Caco-2 (cell line): ENCODE measurements at regions not wholly inside any gene's neighbourhood (a gene's known extent, or its start where the extent isn't known, plus 50 kb on each side); places are given as distances from the start of the nearest gene placed in this dataset.

Experiments
- BruUV-seq: library from RNA; stranded (reverse); fragments of 400-500 nt; replicated peaks from 2 replicates; lab custom pipeline; 2021; lab: Mats Ljungman, UMichigan
- CTCF ChIA-PET: fragments of 300-600 bp; sonication (Branson Sonifier 250); formaldehyde crosslinking; loops from one replicate; lab custom pipeline; 2022; ENCODE audit warnings: antibody characterized with exemption; lab: Charles Lee
- POLR2A ChIA-PET: fragments of 300-600 bp; sonication (Branson Sonifier 250); formaldehyde crosslinking; loops from one replicate; lab custom pipeline; 2022; ENCODE audit warnings: antibody characterized with exemption; lab: Charles Lee
- DNase-seq, 2 experiments: peaks; one replicate each; pipeline versions ENCODE4 v3.0.0 to v3.0.0-alpha.2; 2020 to 2022
- H3K27me3 ChIP-seq: replicated peaks from 2 replicates; pipeline ENCODE4 v1.6.0; 2011; ENCODE audit warnings: low read length; ENCODE audit not compliant: control insufficient read depth, insufficient read depth
- H3K36me3 ChIP-seq: 2 replicates; pipeline ENCODE4 v1.5.1; 2011; ENCODE audit warnings: low read length; ENCODE audit not compliant: control insufficient read depth, insufficient read depth
- H3K4me1 ChIP-seq: fragments of 250-450 bp; sonication (Bioruptor Pico); 2 replicates; pipeline ENCODE4 v1.5.1; 2020; ENCODE audit warnings: mild to moderate bottlenecking
- H3K4me3 ChIP-seq: 2 replicates; pipeline ENCODE4 v1.5.1; 2011; ENCODE audit warnings: low read depth, mild to moderate bottlenecking, control low read depth, low read length
- H3K9me3 ChIP-seq: fragments of 250-450 bp; sonication (Bioruptor Pico); 2 replicates; pipeline ENCODE4 v1.5.1; 2020; ENCODE audit warnings: mild to moderate bottlenecking, moderate library complexity
- H3K27ac Mint-ChIP-seq: one replicate; pipeline ENCODE4 v1.8.0; 2022; ENCODE audit warnings: mixed read lengths; ENCODE audit not compliant: unreplicated experiment
- H3K27me3 Mint-ChIP-seq: one replicate; pipeline ENCODE4 v1.8.0; 2022; ENCODE audit warnings: mixed read lengths; ENCODE audit not compliant: insufficient read depth, unreplicated experiment
- H3K36me3 Mint-ChIP-seq: one replicate; pipeline ENCODE4 v1.8.0; 2022; ENCODE audit warnings: mild to moderate bottlenecking, mixed read lengths; ENCODE audit not compliant: insufficient read depth, unreplicated experiment
- H3K4me1 Mint-ChIP-seq: one replicate; pipeline ENCODE4 v1.8.0; 2022; ENCODE audit warnings: low read depth, mixed read lengths; ENCODE audit not compliant: unreplicated experiment
- H3K4me3 Mint-ChIP-seq: one replicate; pipeline ENCODE4 v1.8.0; 2022; ENCODE audit warnings: mild to moderate bottlenecking, moderate library complexity, mixed read lengths; ENCODE audit not compliant: unreplicated experiment
- H3K9me3 Mint-ChIP-seq: one replicate; pipeline ENCODE4 v1.8.0; 2022; ENCODE audit warnings: mixed read lengths; ENCODE audit not compliant: unreplicated experiment
- intact Hi-C: fragments of 100-400 bp; cut with micrococcal nuclease; formaldehyde crosslinking; loops from one replicate; pipeline ENCODE4 v1.10.0; 2022; ENCODE audit not compliant: unreplicated experiment
- TF ChIP-seq, protein P1 (sequence below), 2 experiments: fragments of 200-600 bp in 1 of 2; IDR thresholded peaks; 1 replicate in 1 of 2; 2 replicates in 1 of 2; pipeline versions ENCODE4 v1.5.1 to v1.8.0; 2011 to 2022; ENCODE audit warnings: antibody characterized with exemption in 1 of 2, control low read depth in 1 of 2, inconsistent platforms in 1 of 2, low read depth in 1 of 2, low read length in 1 of 2, mild to moderate bottlenecking in 1 of 2, moderate library complexity in 1 of 2; ENCODE audit not compliant: insufficient read depth in 1 of 2, severe bottlenecking in 1 of 2, unreplicated experiment in 1 of 2

- H3K27me3 ChIP-seq, result no peaks in the 10 kb centered on the region
- POLR2A ChIA-PET, result no interaction called here
Measured at GRCh38 chr2:147293991-147294824, 550.6 kb upstream of the ACVR2A start.

GRCh38 chr2:147288131-147288530 is 556.7 kb upstream of the ACVR2A start:
- ChIA-PET CTCF (no interaction called here), POLR2A (no interaction called here)
- Mint-ChIP-seq H3K9me3 (no peaks in the 10 kb centered on the region), H3K36me3 (peaks cover 4% of the 10 kb centered on the region), H3K27ac (no peak overlapping the region), H3K4me3 (no peak overlapping the region), H3K27me3 (no peaks in the 10 kb centered on the region), H3K4me1 (no peaks in the 10 kb centered on the region)
- H3K4me3 ChIP-seq, result no peak overlapping the region
- no TSS peak for BruUV-seq
- H3K36me3 ChIP-seq, result no peaks in the 10 kb centered on the region
- DNase-seq, result no peak
- H3K27me3 ChIP-seq, result no peaks in the 10 kb centered on the region
- no peaks in the 10 kb centered on the region for H3K9me3 ChIP-seq
- intact Hi-C loops, result no loop called here
- no peaks in the 10 kb centered on the region for H3K4me1 ChIP-seq
- TF ChIP-seq, protein P1, sequence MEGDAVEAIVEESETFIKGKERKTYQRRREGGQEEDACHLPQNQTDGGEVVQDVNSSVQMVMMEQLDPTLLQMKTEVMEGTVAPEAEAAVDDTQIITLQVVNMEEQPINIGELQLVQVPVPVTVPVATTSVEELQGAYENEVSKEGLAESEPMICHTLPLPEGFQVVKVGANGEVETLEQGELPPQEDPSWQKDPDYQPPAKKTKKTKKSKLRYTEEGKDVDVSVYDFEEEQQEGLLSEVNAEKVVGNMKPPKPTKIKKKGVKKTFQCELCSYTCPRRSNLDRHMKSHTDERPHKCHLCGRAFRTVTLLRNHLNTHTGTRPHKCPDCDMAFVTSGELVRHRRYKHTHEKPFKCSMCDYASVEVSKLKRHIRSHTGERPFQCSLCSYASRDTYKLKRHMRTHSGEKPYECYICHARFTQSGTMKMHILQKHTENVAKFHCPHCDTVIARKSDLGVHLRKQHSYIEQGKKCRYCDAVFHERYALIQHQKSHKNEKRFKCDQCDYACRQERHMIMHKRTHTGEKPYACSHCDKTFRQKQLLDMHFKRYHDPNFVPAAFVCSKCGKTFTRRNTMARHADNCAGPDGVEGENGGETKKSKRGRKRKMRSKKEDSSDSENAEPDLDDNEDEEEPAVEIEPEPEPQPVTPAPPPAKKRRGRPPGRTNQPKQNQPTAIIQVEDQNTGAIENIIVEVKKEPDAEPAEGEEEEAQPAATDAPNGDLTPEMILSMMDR (IDR thresholded peaks at IDR 0.05; ENCODE audit: insufficient read depth in 1 of 2, low read depth in 1 of 2, low read length in 1 of 2, severe bottlenecking in 1 of 2, unreplicated experiment in 1 of 2), result no peak

More at GRCh38 chr2:147293991-147294824, 550.6 kb upstream of the ACVR2A start:
- no peaks in the 10 kb centered on the region for H3K27me3 Mint-ChIP-seq
- H3K4me3 Mint-ChIP-seq, result no peak overlapping the region
- DNase-seq, result no peak
- H3K4me1 Mint-ChIP-seq, result no peaks in the 10 kb centered on the region
- no peaks in the 10 kb centered on the region for H3K9me3 ChIP-seq
- CTCF ChIA-PET, result no interaction called here
- no peaks in the 10 kb centered on the region for H3K36me3 Mint-ChIP-seq
- H3K27ac Mint-ChIP-seq, result no peak overlapping the region
- BruUV-seq, result no TSS peak
- no peak overlapping the region for H3K4me3 ChIP-seq
- intact Hi-C loops, result no loop called here
- no peaks in the 10 kb centered on the region for H3K9me3 Mint-ChIP-seq
- TF ChIP-seq, protein P1 (IDR thresholded peaks at IDR 0.05; ENCODE audit: insufficient read depth in 1 of 2, low read depth in 1 of 2, low read length in 1 of 2, severe bottlenecking in 1 of 2, unreplicated experiment in 1 of 2), result no peak
- H3K4me1 ChIP-seq, result no peaks in the 10 kb centered on the region
- H3K36me3 ChIP-seq, result no peaks in the 10 kb centered on the region

- H3K27me3 ChIP-seq, result no peaks in the 10 kb centered on the region
- POLR2A ChIA-PET, result no interaction called here
- peak; percentile 38 to 42 for DNase-seq
- intact Hi-C loops, result no loop called here
- H3K4me3 Mint-ChIP-seq, result no peak overlapping the region
- H3K36me3 ChIP-seq, result no peaks in the 10 kb centered on the region
- H3K27me3 Mint-ChIP-seq, result no peaks in the 10 kb centered on the region
- no TSS peak for BruUV-seq
- H3K9me3 ChIP-seq, result peaks cover 19% of the 10 kb centered on the region
- TF ChIP-seq, protein P1 (IDR thresholded peaks at IDR 0.05; ENCODE audit: insufficient read depth in 1 of 2, low read depth in 1 of 2, low read length in 1 of 2, severe bottlenecking in 1 of 2, unreplicated experiment in 1 of 2), result peak in 1 of 2 experiments; percentile 31
- no peak overlapping the region for H3K4me3 ChIP-seq
- peaks cover 39% of the 10 kb centered on the region for H3K9me3 Mint-ChIP-seq
- H3K36me3 Mint-ChIP-seq, result no peaks in the 10 kb centered on the region
- CTCF ChIA-PET, result no interaction called here
- peaks cover 16% of the 10 kb centered on the region for H3K4me1 Mint-ChIP-seq
- peaks cover 23% of the 10 kb centered on the region for H3K4me1 ChIP-seq
- H3K27ac Mint-ChIP-seq, result no peak overlapping the region
Measured at GRCh38 chr2:147275943-147276342, 568.9 kb upstream of the ACVR2A start.
